Lower lobe of right lung (tissue), 2 donors: ENCODE measurements at regions not wholly inside any gene's neighbourhood (a gene's known extent, or its start where the extent isn't known, plus 50 kb on each side); places are given as distances from the start of the nearest gene placed in this dataset.

Source experiments
- ATAC-seq, 2 donors: fragments of 200-7000 bp; cut with Tn5 transposase; one replicate each; pipeline ENCODE4 v1.9.1; 2020 to 2022; ENCODE audit warnings: mild to moderate bottlenecking in 2 of 2, moderate library complexity in 2 of 2
- DNase-seq: peaks from one replicate; pipeline ENCODE4 v3.0.0-alpha.2; 2020
- H3K27ac ChIP-seq: fragments of 200-600 bp; one replicate; pipeline ENCODE4 v1.8.0; 2022
- H3K27me3 ChIP-seq: fragments of 200-600 bp; one replicate; pipeline ENCODE4 v1.8.0; 2022; ENCODE audit warnings: low read depth
- H3K36me3 ChIP-seq: fragments of 200-600 bp; one replicate; pipeline ENCODE4 v1.8.0; 2022; ENCODE audit warnings: mild to moderate bottlenecking
- H3K4me1 ChIP-seq: fragments of 200-600 bp; one replicate; pipeline ENCODE4 v1.8.0; 2022
- H3K4me3 ChIP-seq: fragments of 200-600 bp; one replicate; pipeline ENCODE4 v1.8.0; 2022; ENCODE audit warnings: mild to moderate bottlenecking
- H3K9me3 ChIP-seq: fragments of 200-600 bp; one replicate; pipeline ENCODE4 v1.8.0; 2022
- CTCF ChIP-seq: fragments of 200-600 bp; IDR thresholded peaks from one replicate; pipeline ENCODE4 v1.8.0; 2022; ENCODE audit warnings: antibody characterized with exemption, mild to moderate bottlenecking
- intact Hi-C: fragments of 100-400 bp; cut with DNase I; formaldehyde crosslinking; loops from one replicate; pipeline ENCODE4 v1.11.0; 2022
- donor health status: DM: no; HTN: yes; CAD: no; lungs with severe emphysema.

- Histone ChIP-seq H3K4me3 (no peak overlapping the region), H3K36me3 (no peaks in the 10 kb centered on the region), H3K9me3 (no peaks in the 10 kb centered on the region), H3K4me1 (no peaks in the 10 kb centered on the region), H3K27me3 (no peaks in the 10 kb centered on the region), H3K27ac (no peak overlapping the region)
- DNase-seq (no peak), ATAC-seq (no peak)
- TF ChIP-seq CTCF: no peak
- intact Hi-C loops: no loop called here
These were observed 199.3 kb upstream of the ISX start for GRCh38 chr22:34866495-34867131.

GRCh38 chr22:34877506-34877905 is 188.5 kb upstream of the ISX start:
- intact Hi-C loops: no loop called here
- Histone ChIP-seq H3K27me3 (peaks cover 9% of the 10 kb centered on the region), H3K27ac (no peak overlapping the region), H3K4me1 (no peaks in the 10 kb centered on the region), H3K36me3 (no peaks in the 10 kb centered on the region), H3K9me3 (no peaks in the 10 kb centered on the region), H3K4me3 (no peak overlapping the region)
- DNase-seq (no peak), ATAC-seq (no peak)
- no peak for TF ChIP-seq CTCF

GRCh38 chr22:34878171-34878570 is 187.8 kb upstream of the ISX start:
- DNase-seq (no peak), ATAC-seq (no peak)
- Histone ChIP-seq H3K9me3 (no peaks in the 10 kb centered on the region), H3K27ac (no peak overlapping the region), H3K4me3 (no peak overlapping the region), H3K36me3 (no peaks in the 10 kb centered on the region), H3K27me3 (peaks cover 9% of the 10 kb centered on the region), H3K4me1 (no peaks in the 10 kb centered on the region)
- TF ChIP-seq CTCF: no peak
- intact Hi-C loops: no loop called here

- no peak for ATAC-seq
These were observed 187.0 kb upstream of the ISX start for GRCh38 chr22:34879001-34879400.

GRCh38 chr22:34880662-34881061 is 185.3 kb upstream of the ISX start:
- peaks cover 9% of the 10 kb centered on the region for H3K27me3 ChIP-seq
- intact Hi-C loops: no loop called here
- no peaks in the 10 kb centered on the region for H3K4me1 ChIP-seq
- no peaks in the 10 kb centered on the region for H3K36me3 ChIP-seq
- ATAC-seq: no peak
- no peak for DNase-seq
- no peak overlapping the region for H3K27ac ChIP-seq
- TF ChIP-seq CTCF: no peak
- H3K9me3 ChIP-seq: no peaks in the 10 kb centered on the region
- H3K4me3 ChIP-seq: no peak overlapping the region

More at GRCh38 chr22:34879001-34879400, 187.0 kb upstream of the ISX start:
- no peak overlapping the region for H3K27ac ChIP-seq
- intact Hi-C loops: no loop called here
- no peak for TF ChIP-seq CTCF
- H3K36me3 ChIP-seq: no peaks in the 10 kb centered on the region
- no peaks in the 10 kb centered on the region for H3K9me3 ChIP-seq
- H3K4me1 ChIP-seq: no peaks in the 10 kb centered on the region
- peaks cover 9% of the 10 kb centered on the region for H3K27me3 ChIP-seq
- DNase-seq: no peak
- no peak overlapping the region for H3K4me3 ChIP-seq

GRCh38 chr22:34881453-34881852 is 184.5 kb upstream of the ISX start:
- TF ChIP-seq CTCF: no peak
- no peak overlapping the region for H3K4me3 ChIP-seq
- H3K36me3 ChIP-seq: no peaks in the 10 kb centered on the region
- intact Hi-C loops: no loop called here
- no peaks in the 10 kb centered on the region for H3K9me3 ChIP-seq
- no peaks in the 10 kb centered on the region for H3K4me1 ChIP-seq
- H3K27ac ChIP-seq: no peak overlapping the region
- ATAC-seq (no peak), DNase-seq (no peak)
- H3K27me3 ChIP-seq: peaks cover 6% of the 10 kb centered on the region
